ENCODE measurements at regions not wholly inside any gene's neighbourhood (a gene's known extent, or its start where the extent isn't known, plus 50 kb on each side); places are given as distances from the start of the nearest gene placed in this dataset.

DNA sequence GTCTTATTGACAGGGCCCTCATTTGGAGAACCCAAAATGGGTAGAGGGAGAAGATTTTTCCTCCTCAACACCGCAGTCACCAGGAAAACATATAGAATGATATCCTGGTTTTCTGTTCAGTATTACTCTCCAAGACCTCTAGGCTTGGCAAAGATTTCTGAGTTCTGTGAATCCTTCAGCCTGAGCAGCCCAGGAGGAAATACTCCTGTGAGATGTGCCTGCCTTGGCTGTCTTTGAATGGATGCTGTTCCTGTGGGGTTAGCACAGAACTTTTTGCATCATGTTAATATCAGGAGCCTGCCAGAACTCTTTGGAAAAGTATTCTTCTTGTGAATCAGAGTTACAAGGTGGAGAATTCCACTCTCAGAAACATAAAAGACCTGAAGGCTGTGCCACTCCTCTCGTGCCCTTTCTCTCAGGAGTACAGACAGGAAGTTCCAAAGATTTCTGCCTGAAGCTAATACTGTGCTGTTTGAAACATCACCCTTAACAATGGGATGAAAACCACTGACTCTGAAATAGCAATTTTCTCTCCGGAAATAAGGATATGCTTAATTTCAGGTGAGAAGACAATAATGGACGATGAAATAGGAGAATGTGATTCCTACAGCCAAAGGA, 520.1 kb upstream of the NBEA start:
- Histone ChIP-seq H3K27me3 (ENCODE audit: control insufficient read depth in 4 of 4, insufficient read depth in 4 of 4, low read length in 3 of 4) (no peaks in the 10 kb centered on the region), H3K36me3 (ENCODE audit: control insufficient read depth in 4 of 4, insufficient read depth in 3 of 4, low read depth in 1 of 4, low read length in 3 of 4) (no peaks in the 10 kb centered on the region), H3K4me1 (ENCODE audit: control insufficient read depth in 4 of 4, insufficient read depth in 4 of 4, low read length in 3 of 4) (no peaks in the 10 kb centered on the region), H3K4me3 (ENCODE audit: low read depth in 1 of 3, low read length in 3 of 3) (no peak overlapping the region), H3K9ac (ENCODE audit: low read depth in 1 of 2, low read length in 2 of 2) (no peak overlapping the region), H3K27ac (ENCODE audit: low read depth in 1 of 2, low read length in 2 of 2) (no peak overlapping the region), H3K9me3 (ENCODE audit: control insufficient read depth in 4 of 4, low read length in 3 of 4) (no peaks in the 10 kb centered on the region)
- DNase-seq (ENCODE audit: low spot score), result no peak
- no peak for TF ChIP-seq JUND (IDR thresholded peaks at IDR 0.05)
- no peak for TF ChIP-seq SP1 (IDR thresholded peaks at IDR 0.05)
- TF ChIP-seq, protein P1, sequence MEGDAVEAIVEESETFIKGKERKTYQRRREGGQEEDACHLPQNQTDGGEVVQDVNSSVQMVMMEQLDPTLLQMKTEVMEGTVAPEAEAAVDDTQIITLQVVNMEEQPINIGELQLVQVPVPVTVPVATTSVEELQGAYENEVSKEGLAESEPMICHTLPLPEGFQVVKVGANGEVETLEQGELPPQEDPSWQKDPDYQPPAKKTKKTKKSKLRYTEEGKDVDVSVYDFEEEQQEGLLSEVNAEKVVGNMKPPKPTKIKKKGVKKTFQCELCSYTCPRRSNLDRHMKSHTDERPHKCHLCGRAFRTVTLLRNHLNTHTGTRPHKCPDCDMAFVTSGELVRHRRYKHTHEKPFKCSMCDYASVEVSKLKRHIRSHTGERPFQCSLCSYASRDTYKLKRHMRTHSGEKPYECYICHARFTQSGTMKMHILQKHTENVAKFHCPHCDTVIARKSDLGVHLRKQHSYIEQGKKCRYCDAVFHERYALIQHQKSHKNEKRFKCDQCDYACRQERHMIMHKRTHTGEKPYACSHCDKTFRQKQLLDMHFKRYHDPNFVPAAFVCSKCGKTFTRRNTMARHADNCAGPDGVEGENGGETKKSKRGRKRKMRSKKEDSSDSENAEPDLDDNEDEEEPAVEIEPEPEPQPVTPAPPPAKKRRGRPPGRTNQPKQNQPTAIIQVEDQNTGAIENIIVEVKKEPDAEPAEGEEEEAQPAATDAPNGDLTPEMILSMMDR (IDR thresholded peaks at IDR 0.05; ENCODE audit: low read depth, low read length, missing input control), result no peak
- no peak for TF ChIP-seq RAD21 (IDR thresholded peaks at IDR 0.05)
- TF ChIP-seq NR2F2 (IDR thresholded peaks at IDR 0.05), result no peak
- no peak for TF ChIP-seq GABPA (IDR thresholded peaks at IDR 0.05 in 1 of 2, conservative IDR thresholded peaks at IDR 0.05 in 1 of 2)
- TF ChIP-seq, protein P2, sequence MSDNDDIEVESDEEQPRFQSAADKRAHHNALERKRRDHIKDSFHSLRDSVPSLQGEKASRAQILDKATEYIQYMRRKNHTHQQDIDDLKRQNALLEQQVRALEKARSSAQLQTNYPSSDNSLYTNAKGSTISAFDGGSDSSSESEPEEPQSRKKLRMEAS (IDR thresholded peaks at IDR 0.05), result no peak
- TF ChIP-seq, protein P3, sequence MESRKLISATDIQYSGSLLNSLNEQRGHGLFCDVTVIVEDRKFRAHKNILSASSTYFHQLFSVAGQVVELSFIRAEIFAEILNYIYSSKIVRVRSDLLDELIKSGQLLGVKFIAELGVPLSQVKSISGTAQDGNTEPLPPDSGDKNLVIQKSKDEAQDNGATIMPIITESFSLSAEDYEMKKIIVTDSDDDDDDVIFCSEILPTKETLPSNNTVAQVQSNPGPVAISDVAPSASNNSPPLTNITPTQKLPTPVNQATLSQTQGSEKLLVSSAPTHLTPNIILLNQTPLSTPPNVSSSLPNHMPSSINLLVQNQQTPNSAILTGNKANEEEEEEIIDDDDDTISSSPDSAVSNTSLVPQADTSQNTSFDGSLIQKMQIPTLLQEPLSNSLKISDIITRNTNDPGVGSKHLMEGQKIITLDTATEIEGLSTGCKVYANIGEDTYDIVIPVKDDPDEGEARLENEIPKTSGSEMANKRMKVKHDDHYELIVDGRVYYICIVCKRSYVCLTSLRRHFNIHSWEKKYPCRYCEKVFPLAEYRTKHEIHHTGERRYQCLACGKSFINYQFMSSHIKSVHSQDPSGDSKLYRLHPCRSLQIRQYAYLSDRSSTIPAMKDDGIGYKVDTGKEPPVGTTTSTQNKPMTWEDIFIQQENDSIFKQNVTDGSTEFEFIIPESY (IDR thresholded peaks at IDR 0.05), result no peak
- TF ChIP-seq HNF4G (IDR thresholded peaks at IDR 0.05), result no peak
- no peak for TF ChIP-seq FOXA1 (IDR thresholded peaks at IDR 0.05)
- no peak for TF ChIP-seq EGR1 (IDR thresholded peaks at IDR 0.05; ENCODE audit: low read depth in 2 of 2)
- TF ChIP-seq, protein P4, sequence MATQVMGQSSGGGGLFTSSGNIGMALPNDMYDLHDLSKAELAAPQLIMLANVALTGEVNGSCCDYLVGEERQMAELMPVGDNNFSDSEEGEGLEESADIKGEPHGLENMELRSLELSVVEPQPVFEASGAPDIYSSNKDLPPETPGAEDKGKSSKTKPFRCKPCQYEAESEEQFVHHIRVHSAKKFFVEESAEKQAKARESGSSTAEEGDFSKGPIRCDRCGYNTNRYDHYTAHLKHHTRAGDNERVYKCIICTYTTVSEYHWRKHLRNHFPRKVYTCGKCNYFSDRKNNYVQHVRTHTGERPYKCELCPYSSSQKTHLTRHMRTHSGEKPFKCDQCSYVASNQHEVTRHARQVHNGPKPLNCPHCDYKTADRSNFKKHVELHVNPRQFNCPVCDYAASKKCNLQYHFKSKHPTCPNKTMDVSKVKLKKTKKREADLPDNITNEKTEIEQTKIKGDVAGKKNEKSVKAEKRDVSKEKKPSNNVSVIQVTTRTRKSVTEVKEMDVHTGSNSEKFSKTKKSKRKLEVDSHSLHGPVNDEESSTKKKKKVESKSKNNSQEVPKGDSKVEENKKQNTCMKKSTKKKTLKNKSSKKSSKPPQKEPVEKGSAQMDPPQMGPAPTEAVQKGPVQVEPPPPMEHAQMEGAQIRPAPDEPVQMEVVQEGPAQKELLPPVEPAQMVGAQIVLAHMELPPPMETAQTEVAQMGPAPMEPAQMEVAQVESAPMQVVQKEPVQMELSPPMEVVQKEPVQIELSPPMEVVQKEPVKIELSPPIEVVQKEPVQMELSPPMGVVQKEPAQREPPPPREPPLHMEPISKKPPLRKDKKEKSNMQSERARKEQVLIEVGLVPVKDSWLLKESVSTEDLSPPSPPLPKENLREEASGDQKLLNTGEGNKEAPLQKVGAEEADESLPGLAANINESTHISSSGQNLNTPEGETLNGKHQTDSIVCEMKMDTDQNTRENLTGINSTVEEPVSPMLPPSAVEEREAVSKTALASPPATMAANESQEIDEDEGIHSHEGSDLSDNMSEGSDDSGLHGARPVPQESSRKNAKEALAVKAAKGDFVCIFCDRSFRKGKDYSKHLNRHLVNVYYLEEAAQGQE (IDR thresholded peaks at IDR 0.05), result no peak
- no peak for TF ChIP-seq RXRA (IDR thresholded peaks at IDR 0.05)
- TF ChIP-seq FOXA2 (IDR thresholded peaks at IDR 0.05), result no peak
- WGBS, result 79% methylated on average over 4 of the region's 4 CpGs

DNA sequence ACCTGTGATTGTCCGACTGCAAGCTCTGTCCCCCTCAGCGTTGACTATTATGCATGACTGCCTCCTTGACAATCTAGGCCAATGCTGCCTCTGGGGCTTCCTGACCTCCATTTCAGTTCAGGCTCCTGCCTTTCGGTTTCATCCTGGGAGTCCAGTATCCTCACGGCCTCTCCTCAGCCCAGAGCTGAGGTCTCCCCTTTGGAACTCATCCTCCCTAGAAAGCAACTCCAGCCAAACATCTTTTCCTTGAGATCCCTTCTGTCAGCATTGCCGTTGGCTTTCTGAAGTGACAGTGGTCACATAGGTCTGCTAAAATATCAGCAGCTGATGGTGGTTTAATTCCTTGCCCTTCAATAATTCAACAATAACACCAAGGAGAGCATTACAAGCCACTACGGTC, 519.1 kb upstream of the NBEA start:
- H3K4me1 ChIP-seq (ENCODE audit: control insufficient read depth in 4 of 4, insufficient read depth in 4 of 4, low read length in 3 of 4), result no peaks in the 10 kb centered on the region
- 86% methylated on average over 6 of the region's 6 CpGs for WGBS
- no peaks in the 10 kb centered on the region for H3K9me3 ChIP-seq (ENCODE audit: control insufficient read depth in 4 of 4, low read length in 3 of 4)
- H3K36me3 ChIP-seq (ENCODE audit: control insufficient read depth in 4 of 4, insufficient read depth in 3 of 4, low read depth in 1 of 4, low read length in 3 of 4), result no peaks in the 10 kb centered on the region
- no peaks in the 10 kb centered on the region for H3K27me3 ChIP-seq (ENCODE audit: control insufficient read depth in 4 of 4, insufficient read depth in 4 of 4, low read length in 3 of 4)
- no peak overlapping the region for H3K9ac ChIP-seq (ENCODE audit: low read depth in 1 of 2, low read length in 2 of 2)
- H3K4me3 ChIP-seq (ENCODE audit: low read depth in 1 of 3, low read length in 3 of 3), result no peak overlapping the region
- TF ChIP-seq RAD21 (IDR thresholded peaks at IDR 0.05), result no peak
- TF ChIP-seq RXRA (IDR thresholded peaks at IDR 0.05), result no peak
- TF ChIP-seq, protein P3 (IDR thresholded peaks at IDR 0.05), result no peak
- TF ChIP-seq SP1 (IDR thresholded peaks at IDR 0.05), result no peak
- no peak for TF ChIP-seq NR2F2 (IDR thresholded peaks at IDR 0.05)
- no peak for TF ChIP-seq FOXA1 (IDR thresholded peaks at IDR 0.05)
- no peak for TF ChIP-seq YY1 (IDR thresholded peaks at IDR 0.05)
- TF ChIP-seq, protein P2 (IDR thresholded peaks at IDR 0.05), result no peak
- TF ChIP-seq, protein P1 (IDR thresholded peaks at IDR 0.05; ENCODE audit: low read depth, low read length, missing input control), result no peak
- TF ChIP-seq HNF4G (IDR thresholded peaks at IDR 0.05), result no peak
- no peak for TF ChIP-seq JUND (IDR thresholded peaks at IDR 0.05)
- no peak for TF ChIP-seq GABPA (IDR thresholded peaks at IDR 0.05 in 1 of 2, conservative IDR thresholded peaks at IDR 0.05 in 1 of 2)
- TF ChIP-seq TAF1 (conservative IDR thresholded peaks at IDR 0.05), result no peak
- no peak for TF ChIP-seq HNF4A (conservative IDR thresholded peaks at IDR 0.05)
- no peak for TF ChIP-seq EGR1 (IDR thresholded peaks at IDR 0.05; ENCODE audit: low read depth in 2 of 2)
- no peak for DNase-seq (ENCODE audit: low spot score)
- H3K27ac ChIP-seq (ENCODE audit: low read depth in 1 of 2, low read length in 2 of 2), result no peak overlapping the region

Measured in liver (tissue), 8 donors.